Activated CD4-positive, alpha-beta memory T cell treated with anti-CD3 and anti-CD28 coated beads, Interleukin-2, amount 10 ng/mL, durations not matched to agents 7 days and 5 days (primary cell): ENCODE measurements at regions not wholly inside any gene's neighbourhood (a gene's known extent, or its start where the extent isn't known, plus 50 kb on each side); places are given as distances from the start of the nearest gene placed in this dataset.
"Not testable (repeated sequence)": the region's sequence is repeated elsewhere in the genome, so short reads cannot be mapped to it uniquely, and the experiment has no call there.

Experiments
- CTCF ChIA-PET: fragments of 350-600 bp; sonication (Branson Sonifier 250); formaldehyde crosslinking; loops from one replicate; lab custom pipeline; 2021; ENCODE audit warnings: antibody characterized with exemption, inconsistent platforms; lab: Charles Lee
- POLR2A ChIA-PET: fragments of 350-600 bp; sonication (Branson Sonifier 250); formaldehyde crosslinking; loops from one replicate; lab custom pipeline; 2021; ENCODE audit warnings: antibody characterized with exemption; lab: Charles Lee
- DNase-seq: peaks from one replicate; pipeline ENCODE4 v3.0.0-alpha.2; 2020
- H3K27ac Mint-ChIP-seq: one replicate; pipeline ENCODE4 v1.8.0; 2021; ENCODE audit warnings: mild to moderate bottlenecking, mixed read lengths
- H3K27me3 Mint-ChIP-seq: one replicate; pipeline ENCODE4 v1.8.0; 2021; ENCODE audit warnings: mixed read lengths
- H3K36me3 Mint-ChIP-seq: one replicate; pipeline ENCODE4 v1.8.0; 2021; ENCODE audit warnings: low read depth, mixed read lengths
- H3K4me1 Mint-ChIP-seq: one replicate; pipeline ENCODE4 v1.8.0; 2021; ENCODE audit warnings: mixed read lengths
- H3K4me3 Mint-ChIP-seq: one replicate; pipeline ENCODE4 v1.8.0; 2021; ENCODE audit warnings: mild to moderate bottlenecking, mixed read lengths
- H3K9me3 Mint-ChIP-seq: one replicate; pipeline ENCODE4 v1.8.0; 2021; ENCODE audit warnings: mixed read lengths

GRCh38 chr13:44865722-44866410 lies 123.4 kb downstream of the NUFIP1 start:
- peaks cover 6% of the 10 kb centered on the region for H3K4me1 Mint-ChIP-seq
- no peak for DNase-seq
- H3K36me3 Mint-ChIP-seq = no peaks in the 10 kb centered on the region
- peaks cover 7% of the 10 kb centered on the region for H3K27me3 Mint-ChIP-seq
- H3K27ac Mint-ChIP-seq = no peak overlapping the region
- H3K9me3 Mint-ChIP-seq = no peaks in the 10 kb centered on the region
- POLR2A ChIA-PET = no interaction called here
- no peak overlapping the region for H3K4me3 Mint-ChIP-seq
- CTCF ChIA-PET = no interaction called here

GRCh38 chr13:44863641-44864040 lies 125.6 kb downstream of the NUFIP1 start:
- POLR2A ChIA-PET, H3K9me3 Mint-ChIP-seq, H3K36me3 Mint-ChIP-seq, DNase-seq, H3K4me1 Mint-ChIP-seq, CTCF ChIA-PET, H3K27ac Mint-ChIP-seq, H3K4me3 Mint-ChIP-seq: not testable (repeated sequence)
- peaks cover 15% of the 10 kb centered on the region for H3K27me3 Mint-ChIP-seq

- POLR2A ChIA-PET = no interaction called here
- no peak overlapping the region for H3K4me3 Mint-ChIP-seq
- no peak for DNase-seq
- peaks cover 31% of the 10 kb centered on the region for H3K27me3 Mint-ChIP-seq
- CTCF ChIA-PET = no interaction called here
- no peaks in the 10 kb centered on the region for H3K4me1 Mint-ChIP-seq
- H3K9me3 Mint-ChIP-seq = no peaks in the 10 kb centered on the region
- no peaks in the 10 kb centered on the region for H3K36me3 Mint-ChIP-seq
- H3K27ac Mint-ChIP-seq = no peak overlapping the region
These were observed 128.8 kb downstream of the NUFIP1 start for GRCh38 chr13:44860454-44860853.

GRCh38 chr13:44857736-44858135 lies 131.5 kb downstream of the NUFIP1 start:
- POLR2A ChIA-PET = no interaction called here
- Mint-ChIP-seq H3K36me3 (no peaks in the 10 kb centered on the region), H3K27me3 (peaks cover 37% of the 10 kb centered on the region), H3K4me3 (no peak overlapping the region), H3K9me3 (no peaks in the 10 kb centered on the region), H3K27ac (no peak overlapping the region), H3K4me1 (no peaks in the 10 kb centered on the region)
- CTCF ChIA-PET = no interaction called here
- no peak for DNase-seq

GRCh38 chr13:44857061-44857460 lies 132.2 kb downstream of the NUFIP1 start:
- Mint-ChIP-seq H3K36me3 (no peaks in the 10 kb centered on the region), H3K27me3 (peaks cover 37% of the 10 kb centered on the region), H3K27ac (no peak overlapping the region), H3K9me3 (no peaks in the 10 kb centered on the region), H3K4me3 (no peak overlapping the region), H3K4me1 (no peaks in the 10 kb centered on the region)
- DNase-seq = no peak
- POLR2A ChIA-PET = no interaction called here
- CTCF ChIA-PET = no interaction called here

- Mint-ChIP-seq H3K36me3 (no peaks in the 10 kb centered on the region), H3K4me1 (no peaks in the 10 kb centered on the region), H3K9me3 (no peaks in the 10 kb centered on the region), H3K4me3 (no peak overlapping the region), H3K27ac (no peak overlapping the region), H3K27me3 (peaks cover 39% of the 10 kb centered on the region)
- no peak for DNase-seq
- CTCF ChIA-PET = no interaction called here
- POLR2A ChIA-PET = no interaction called here
These were observed 133.4 kb downstream of the NUFIP1 start for GRCh38 chr13:44855860-44856259.

- ChIA-PET CTCF (interaction anchor here (0.6 kb wide), 1 partner anchor 1906 kb away, joined by 3 read pairs; no protein-coding TSS in a partner anchor), POLR2A (no interaction called here)
- Mint-ChIP-seq H3K4me3 (no peak overlapping the region), H3K4me1 (no peaks in the 10 kb centered on the region), H3K36me3 (no peaks in the 10 kb centered on the region), H3K27me3 (peaks cover 29% of the 10 kb centered on the region), H3K27ac (no peak overlapping the region), H3K9me3 (no peaks in the 10 kb centered on the region)
- no peak for DNase-seq
These were observed 134.8 kb downstream of the NUFIP1 start for GRCh38 chr13:44854313-44855060.

GRCh38 chr13:44853641-44854040 lies 135.6 kb downstream of the NUFIP1 start:
- no peaks in the 10 kb centered on the region for H3K36me3 Mint-ChIP-seq
- H3K27ac Mint-ChIP-seq = no peak overlapping the region
- no peaks in the 10 kb centered on the region for H3K9me3 Mint-ChIP-seq
- ChIA-PET POLR2A (no interaction called here), CTCF (interaction anchor here (0.6 kb wide), 1 partner anchor 1905 kb away, joined by 3 read pairs; no protein-coding TSS in a partner anchor)
- H3K4me3 Mint-ChIP-seq = no peak overlapping the region
- no peaks in the 10 kb centered on the region for H3K4me1 Mint-ChIP-seq
- peaks cover 29% of the 10 kb centered on the region for H3K27me3 Mint-ChIP-seq
- DNase-seq = no peak

GRCh38 chr13:44848920-44849676 lies 140.2 kb downstream of the NUFIP1 start:
- POLR2A ChIA-PET = no interaction called here
- CTCF ChIA-PET = no interaction called here
- H3K27ac Mint-ChIP-seq = no peak overlapping the region
- no peaks in the 10 kb centered on the region for H3K36me3 Mint-ChIP-seq
- peaks cover 9% of the 10 kb centered on the region for H3K27me3 Mint-ChIP-seq
- no peak overlapping the region for H3K4me3 Mint-ChIP-seq
- H3K4me1 Mint-ChIP-seq = no peaks in the 10 kb centered on the region
- no peak for DNase-seq
- no peaks in the 10 kb centered on the region for H3K9me3 Mint-ChIP-seq

- H3K4me3 Mint-ChIP-seq, H3K27ac Mint-ChIP-seq, H3K36me3 Mint-ChIP-seq, DNase-seq, H3K9me3 Mint-ChIP-seq, POLR2A ChIA-PET: not testable (repeated sequence)
- CTCF ChIA-PET = interaction anchor here (0.5 kb wide), 1 partner anchor 897 kb away, joined by 4 read pairs; no protein-coding TSS in a partner anchor
- peaks cover 11% of the 10 kb centered on the region for H3K4me1 Mint-ChIP-seq
- H3K27me3 Mint-ChIP-seq = peaks cover 11% of the 10 kb centered on the region
These were observed 143.8 kb downstream of the NUFIP1 start for GRCh38 chr13:44845281-44846058.

- H3K27ac Mint-ChIP-seq = no peak overlapping the region
- H3K4me3 Mint-ChIP-seq = no peak overlapping the region
- no peaks in the 10 kb centered on the region for H3K9me3 Mint-ChIP-seq
- CTCF ChIA-PET = interaction anchor here (0.5 kb wide), 1 partner anchor 898 kb away, joined by 4 read pairs; no protein-coding TSS in a partner anchor
- peaks cover 11% of the 10 kb centered on the region for H3K4me1 Mint-ChIP-seq
- POLR2A ChIA-PET = no interaction called here
- DNase-seq = no peak
- no peaks in the 10 kb centered on the region for H3K36me3 Mint-ChIP-seq
- peaks cover 14% of the 10 kb centered on the region for H3K27me3 Mint-ChIP-seq
These were observed 144.5 kb downstream of the NUFIP1 start for GRCh38 chr13:44844786-44845185.

- Mint-ChIP-seq H3K4me3 (no peak overlapping the region), H3K4me1 (peaks cover 11% of the 10 kb centered on the region), H3K27ac (no peak overlapping the region), H3K9me3 (no peaks in the 10 kb centered on the region), H3K36me3 (no peaks in the 10 kb centered on the region), H3K27me3 (peaks cover 12% of the 10 kb centered on the region)
- ChIA-PET POLR2A (no interaction called here), CTCF (no interaction called here)
- no peak for DNase-seq
These were observed 145.9 kb downstream of the NUFIP1 start for GRCh38 chr13:44843403-44843802.
